GM12892 (cell line): ENCODE measurements at regions not wholly inside any gene's neighbourhood (a gene's known extent, or its start where the extent isn't known, plus 50 kb on each side); places are given as distances from the start of the nearest gene placed in this dataset.

Experiments
- POLR2A ChIP-seq: IDR thresholded peaks from 2 replicates; pipeline ENCODE4 v1.6.1; 2011; ENCODE audit warnings: low read depth, low read length, control low read depth
- TAF1 ChIP-seq: IDR thresholded peaks from 2 replicates; pipeline ENCODE4 v1.6.1; 2011; ENCODE audit warnings: low read depth, mild to moderate bottlenecking, control low read depth, low read length, borderline replicate concordance

DNA sequence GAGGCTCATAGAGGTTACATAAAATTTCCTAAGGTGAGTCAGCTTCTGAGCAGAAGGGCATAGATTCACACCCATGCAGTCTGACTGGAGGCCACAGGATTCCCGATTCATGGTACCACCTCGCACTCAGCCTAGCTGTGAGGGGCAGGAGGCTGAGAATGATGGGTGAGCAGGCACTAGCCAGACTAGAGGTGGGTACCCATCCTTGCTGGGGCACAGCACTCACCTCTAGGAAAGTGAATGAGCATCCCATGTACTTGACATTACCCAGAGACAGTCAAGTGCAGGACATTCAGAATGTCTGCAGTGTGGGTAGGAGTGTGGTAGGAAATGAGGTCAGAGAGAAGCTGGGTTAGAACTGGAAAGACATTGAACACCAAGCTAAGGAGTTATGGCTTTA, 255.5 kb downstream of the CDK5RAP2 start:
- TF ChIP-seq TAF1, result no peak
- no peak for TF ChIP-seq POLR2A
